Urothelium cell line (cell line): ENCODE measurements at regions not wholly inside any gene's neighbourhood (a gene's known extent, or its start where the extent isn't known, plus 50 kb on each side); places are given as distances from the start of the nearest gene placed in this dataset.
"Not testable (repeated sequence)": the region's sequence is repeated elsewhere in the genome, so short reads cannot be mapped to it uniquely, and the experiment has no call there.

Experiments
- DNase-seq: peaks from one replicate; pipeline ENCODE4 v3.0.0; 2011; ENCODE audit warnings: low spot score, mixed read lengths
- FAIRE-seq: peaks from 2 replicates; lab custom pipeline; 2011; peaks lifted over from hg19 to GRCh38; lab: Jason Lieb, UNC

- no peak for FAIRE-seq
- no peak for DNase-seq
Observed at GRCh38 chr3:55161231-55161630, 233.4 kb upstream of the LRTM1 start.

GRCh38 chr3:55160241-55160983 is 232.6 kb upstream of the LRTM1 start:
- FAIRE-seq, result peak; percentile 94

GRCh38 chr3:55159711-55160110 is 231.9 kb upstream of the LRTM1 start:
- FAIRE-seq (no peak), DNase-seq (no peak)

More at GRCh38 chr3:55160241-55160983, 232.6 kb upstream of the LRTM1 start:
- peak; percentile 85 for DNase-seq

- DNase-seq (no peak), FAIRE-seq (no peak)
Observed at GRCh38 chr3:55159016-55159415, 231.2 kb upstream of the LRTM1 start.

- DNase-seq, result no peak
- no peak for FAIRE-seq
Observed at GRCh38 chr3:55158345-55158744, 230.5 kb upstream of the LRTM1 start.

GRCh38 chr3:55157731-55158130 is 229.9 kb upstream of the LRTM1 start:
- no peak for FAIRE-seq
- DNase-seq, result no peak

GRCh38 chr3:55156851-55157650 is 229.2 kb upstream of the LRTM1 start:
- FAIRE-seq (no peak), DNase-seq (no peak)

- DNase-seq (no peak), FAIRE-seq (no peak)
Observed at GRCh38 chr3:55147856-55148720, 220.2 kb upstream of the LRTM1 start.

GRCh38 chr3:55147406-55147805 is 219.5 kb upstream of the LRTM1 start:
- no peak for DNase-seq
- no peak for FAIRE-seq

- FAIRE-seq (no peak), DNase-seq (no peak)
Observed at GRCh38 chr3:55146216-55146615, 218.4 kb upstream of the LRTM1 start.

GRCh38 chr3:55144015-55144673 is 216.3 kb upstream of the LRTM1 start:
- FAIRE-seq, result peak; percentile 23

GRCh38 chr3:55143336-55143735 is 215.5 kb upstream of the LRTM1 start:
- no peak for FAIRE-seq
- DNase-seq, result no peak

More at GRCh38 chr3:55144015-55144673, 216.3 kb upstream of the LRTM1 start:
- peak; percentile 52 for DNase-seq

- not testable (repeated sequence) for FAIRE-seq
Observed at GRCh38 chr3:55136291-55136690, 208.4 kb upstream of the LRTM1 start.

GRCh38 chr3:55128225-55128823 is 200.5 kb upstream of the LRTM1 start:
- FAIRE-seq (no peak), DNase-seq (no peak)

More at GRCh38 chr3:55136291-55136690, 208.4 kb upstream of the LRTM1 start:
- not testable (repeated sequence) for DNase-seq

GRCh38 chr3:55127565-55127964 is 199.7 kb upstream of the LRTM1 start:
- no peak for DNase-seq
- FAIRE-seq, result no peak

- DNase-seq, result no peak
Observed at GRCh38 chr3:55124371-55124770, 196.5 kb upstream of the LRTM1 start.

More at GRCh38 chr3:55124371-55124770, 196.5 kb upstream of the LRTM1 start:
- no peak for FAIRE-seq
